ENCODE measurements at regions not wholly inside any gene's neighbourhood (a gene's known extent, or its start where the extent isn't known, plus 50 kb on each side); places are given as distances from the start of the nearest gene placed in this dataset.

- no peak for DNase-seq
These were observed 410.1 kb downstream of the TBC1D32 start for GRCh38 chr6:120924214-120924613.

DNA sequence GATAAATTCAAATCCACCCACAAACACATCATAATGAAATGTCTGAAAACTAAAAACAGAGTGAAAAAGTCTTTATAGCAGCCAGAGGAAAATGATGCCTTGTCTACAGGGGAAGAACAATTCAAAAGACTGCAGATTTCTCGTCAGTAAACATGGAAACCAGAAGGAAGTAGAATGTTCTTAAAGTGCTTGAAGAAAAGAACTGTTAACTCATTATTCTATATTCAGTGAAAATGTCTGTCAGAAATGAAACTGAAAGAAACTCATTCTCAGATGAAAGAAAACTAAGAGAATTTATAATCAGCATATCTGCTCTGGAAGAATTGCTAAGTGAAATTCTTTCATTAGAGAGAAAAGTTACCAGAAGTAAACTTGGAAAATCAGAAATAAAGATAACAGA is 416.1 kb downstream of the TBC1D32 start:
- no peak for DNase-seq

DNA sequence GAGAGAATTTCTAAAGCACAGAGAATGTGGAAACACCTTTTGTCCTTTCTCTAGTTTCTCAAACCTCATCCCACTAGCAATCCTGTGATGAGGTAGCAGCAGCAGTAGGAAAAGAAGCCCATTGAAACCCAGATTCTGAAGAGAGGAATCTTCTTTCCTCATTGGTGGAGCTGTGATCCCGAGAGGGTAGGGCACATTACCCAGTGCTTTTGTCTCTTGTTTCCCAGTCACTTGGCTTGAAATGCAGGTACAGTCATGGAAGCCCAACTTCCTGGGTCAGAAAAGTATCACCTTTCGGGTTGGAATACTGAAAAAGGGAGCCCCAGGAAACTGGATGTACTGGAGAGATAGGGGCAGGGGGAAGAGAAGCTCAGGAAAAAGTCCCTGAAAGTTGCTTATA is 417.4 kb downstream of the TBC1D32 start:
- no peak for DNase-seq

DNA sequence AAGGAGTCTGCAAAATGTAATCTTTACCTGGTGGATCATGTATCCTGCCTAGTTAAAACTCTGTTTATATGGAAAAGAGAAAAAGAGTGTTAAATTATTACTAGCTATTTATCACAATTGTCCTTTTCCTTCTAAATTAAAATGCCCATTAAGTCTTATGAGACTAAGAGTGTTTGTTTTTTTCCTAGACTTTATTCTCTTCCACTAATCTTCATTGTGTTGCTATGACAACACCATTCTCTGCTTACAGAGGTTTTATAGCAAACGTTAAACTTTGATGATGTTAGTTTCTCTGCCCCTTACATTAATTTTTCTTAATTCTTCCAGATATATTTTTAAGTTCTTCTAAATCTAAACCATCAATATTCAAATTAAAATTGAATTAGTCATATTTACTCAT is 420.8 kb downstream of the TBC1D32 start:
- no peak for DNase-seq

GRCh38 chr6:120908767-120909166 is 425.5 kb downstream of the TBC1D32 start:
- no peak for DNase-seq

DNA sequence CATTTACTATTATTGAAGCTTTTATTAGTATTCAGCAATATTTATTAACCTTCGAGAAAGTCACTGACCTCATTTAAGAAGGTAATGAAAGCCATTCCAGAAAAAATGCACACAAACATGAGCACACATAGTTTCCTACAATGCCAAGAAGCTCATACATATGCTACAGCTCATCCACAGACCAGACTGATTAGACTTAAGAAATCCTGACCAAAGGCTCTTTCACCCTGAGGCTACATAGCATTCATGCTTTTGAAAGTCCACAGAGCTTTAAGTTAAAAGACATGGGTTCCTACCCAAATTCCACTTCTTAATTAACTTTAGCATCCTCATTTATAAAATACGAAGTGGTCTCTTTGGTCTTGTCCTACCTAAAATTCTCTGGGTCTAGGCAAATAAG is 430.4 kb downstream of the TBC1D32 start:
- no peak for DNase-seq

GRCh38 chr6:120899932-120900331 is 434.3 kb downstream of the TBC1D32 start:
- DNase-seq: no peak

GRCh38 chr6:120894077-120894476 is 440.2 kb downstream of the TBC1D32 start:
- no peak for DNase-seq

DNA sequence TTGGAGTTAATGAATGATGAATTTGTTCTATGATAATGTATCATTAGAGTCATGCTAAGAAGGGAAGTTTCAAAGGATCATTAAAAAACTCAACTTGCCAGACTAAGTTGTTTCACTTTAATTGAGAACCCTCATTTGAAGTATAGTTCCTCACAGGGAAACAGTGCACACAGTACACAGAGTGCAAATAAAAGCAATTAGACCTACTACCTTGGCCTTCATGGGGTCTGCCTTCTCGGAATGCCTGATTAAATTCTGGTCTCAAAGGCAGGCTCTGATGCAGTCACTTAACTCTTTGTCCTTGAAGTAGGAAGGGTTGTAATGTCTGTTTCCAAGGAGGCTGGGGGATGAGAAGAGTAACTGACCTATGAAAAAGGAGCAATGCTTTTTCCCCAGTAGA is 457.3 kb downstream of the TBC1D32 start:
- no peak for DNase-seq

DNA sequence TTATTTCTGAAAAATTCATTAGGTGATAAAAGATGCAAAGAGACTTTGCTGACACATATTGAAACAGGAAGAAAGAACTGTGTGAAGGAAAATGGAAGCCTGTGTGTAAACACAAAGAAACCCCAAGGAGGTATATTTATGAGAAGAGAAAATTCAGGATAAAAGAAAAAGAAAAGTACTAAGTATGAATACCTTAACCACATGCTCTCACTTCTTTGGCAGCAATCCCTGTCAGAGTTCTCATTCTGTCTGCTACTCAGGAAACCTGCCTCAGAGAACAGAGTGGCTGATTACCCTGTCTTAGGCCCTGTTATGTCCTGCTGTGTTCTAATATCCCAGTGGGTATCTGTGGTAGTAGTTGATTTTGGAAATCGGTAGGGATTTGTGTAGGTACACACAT is 457.9 kb downstream of the TBC1D32 start:
- DNase-seq: no peak

- DNase-seq: no peak
These were observed 458.4 kb downstream of the TBC1D32 start for GRCh38 chr6:120875900-120876299.

GRCh38 chr6:120874422-120874821 is 459.9 kb downstream of the TBC1D32 start:
- no peak for DNase-seq

- DNase-seq: peak in 1 of 4 experiments; percentile 2
These were observed 461.0 kb downstream of the TBC1D32 start for GRCh38 chr6:120873125-120873865.

GRCh38 chr6:120872262-120872578 is 462.1 kb downstream of the TBC1D32 start:
- DNase-seq: no peak

GRCh38 chr6:120871416-120872261 is 462.6 kb downstream of the TBC1D32 start:
- no peak for DNase-seq

- no peak for DNase-seq
These were observed 464.9 kb downstream of the TBC1D32 start for GRCh38 chr6:120869397-120869796.

DNA sequence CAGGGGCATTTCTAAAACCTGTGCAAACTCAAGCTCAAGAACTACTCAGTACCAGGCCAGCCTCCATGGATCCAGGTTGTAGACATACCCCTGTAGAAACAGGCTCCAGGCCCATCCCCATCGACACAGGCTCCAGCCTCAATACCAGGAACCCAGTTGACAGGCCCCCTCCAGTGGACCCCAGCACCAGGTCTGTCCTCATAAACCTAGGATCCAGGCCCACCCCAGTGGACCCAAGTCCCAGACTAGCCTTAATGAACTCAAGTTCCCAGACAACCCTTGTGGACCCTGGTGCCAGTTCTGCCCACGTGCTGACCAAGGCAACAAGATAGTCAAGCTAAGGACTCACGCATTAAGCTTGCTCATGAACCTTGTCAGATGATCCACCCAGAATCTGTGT is 476.9 kb downstream of the TBC1D32 start:
- no peak for DNase-seq

GRCh38 chr6:120854583-120854982 is 479.7 kb downstream of the TBC1D32 start:
- DNase-seq: no peak

DNA sequence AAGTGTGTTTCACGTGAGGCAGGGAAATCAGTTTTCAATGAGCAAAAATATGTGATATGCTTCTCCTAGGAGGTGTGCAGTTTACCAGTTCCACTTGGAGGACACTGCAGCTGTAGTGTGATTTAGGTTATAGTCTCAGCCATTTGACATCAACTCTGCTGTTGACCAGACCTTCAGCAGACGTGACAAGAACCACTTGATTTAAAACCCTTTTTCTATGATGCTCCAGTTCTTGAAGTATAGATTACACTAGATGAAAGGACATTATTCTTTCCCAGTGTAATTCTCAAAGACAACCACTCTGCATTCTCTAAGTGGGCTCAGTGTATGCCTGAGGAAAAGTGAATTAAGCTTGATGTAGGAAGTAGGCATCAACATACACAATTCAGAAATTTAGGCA is 480.8 kb downstream of the TBC1D32 start:
- no peak for DNase-seq

GRCh38 chr6:120852293-120852849 is 481.9 kb downstream of the TBC1D32 start:
- DNase-seq: no peak

GRCh38 chr6:120826253-120826652 is 508.0 kb downstream of the TBC1D32 start:
- DNase-seq: peak in 3 of 4 experiments; percentile 1 to 12 (median 4)

GRCh38 chr6:120816794-120817193 is 517.5 kb downstream of the TBC1D32 start:
- no peak for DNase-seq

GRCh38 chr6:120805276-120805675 is 529.0 kb downstream of the TBC1D32 start:
- DNase-seq: no peak

DNA sequence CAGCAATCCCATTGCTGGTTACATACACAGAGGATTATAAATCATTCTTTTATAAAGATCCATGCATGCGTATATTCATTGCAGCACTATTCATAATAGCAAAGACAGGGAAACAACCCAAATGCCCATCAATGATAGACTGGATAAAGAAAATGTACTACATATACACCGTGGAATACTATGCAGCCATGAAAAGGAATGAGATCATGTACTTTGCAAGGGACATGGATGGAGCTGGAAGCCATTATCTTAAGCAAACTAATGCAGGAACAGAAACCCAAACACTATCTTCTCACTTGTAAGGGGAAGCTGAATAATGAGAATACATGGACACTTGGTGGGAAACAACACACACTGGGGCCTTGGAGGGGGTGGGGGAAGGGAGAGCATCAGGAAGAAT is 529.7 kb downstream of the TBC1D32 start:
- DNase-seq: no peak
